ENCODE measurements at regions not wholly inside any gene's neighbourhood (a gene's known extent, or its start where the extent isn't known, plus 50 kb on each side); places are given as distances from the start of the nearest gene placed in this dataset.

DNA sequence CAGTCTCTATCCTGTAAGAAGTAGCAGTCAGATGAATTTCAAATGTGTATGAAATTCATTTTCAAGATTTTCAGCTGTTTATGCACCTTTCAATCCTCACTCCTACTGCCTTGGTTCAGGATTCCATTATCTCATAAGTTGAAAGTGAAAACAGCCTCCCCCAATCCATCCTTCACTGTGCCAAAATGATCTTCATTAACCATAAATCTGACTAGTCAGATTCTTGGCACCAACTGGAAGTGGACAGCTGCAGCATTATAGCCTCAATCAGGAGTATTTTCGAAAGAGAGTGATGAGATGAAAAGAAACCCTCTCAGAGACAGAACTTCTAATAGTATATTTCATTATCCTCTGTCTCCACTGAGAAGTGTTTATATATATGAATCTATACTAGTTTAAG is 365.3 kb upstream of the PDGFD start:
- TF ChIP-seq ZNF404 (tag by site-specific recombination; IDR thresholded peaks at IDR 0.05), result no peak
- TF ChIP-seq, protein P1, sequence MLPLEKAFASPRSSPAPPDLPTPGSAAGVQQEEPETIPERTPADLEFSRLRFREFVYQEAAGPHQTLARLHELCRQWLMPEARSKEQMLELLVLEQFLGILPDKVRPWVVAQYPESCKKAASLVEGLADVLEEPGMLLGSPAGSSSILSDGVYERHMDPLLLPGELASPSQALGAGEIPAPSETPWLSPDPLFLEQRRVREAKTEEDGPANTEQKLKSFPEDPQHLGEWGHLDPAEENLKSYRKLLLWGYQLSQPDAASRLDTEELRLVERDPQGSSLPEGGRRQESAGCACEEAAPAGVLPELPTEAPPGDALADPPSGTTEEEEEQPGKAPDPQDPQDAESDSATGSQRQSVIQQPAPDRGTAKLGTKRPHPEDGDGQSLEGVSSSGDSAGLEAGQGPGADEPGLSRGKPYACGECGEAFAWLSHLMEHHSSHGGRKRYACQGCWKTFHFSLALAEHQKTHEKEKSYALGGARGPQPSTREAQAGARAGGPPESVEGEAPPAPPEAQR (tag by site-specific recombination; IDR thresholded peaks at IDR 0.05), result no peak
- no peak for TF ChIP-seq ZBTB17 (tag by site-specific recombination; IDR thresholded peaks at IDR 0.05)
- TF ChIP-seq ZNF76 (tag by site-specific recombination; IDR thresholded peaks at IDR 0.05; ENCODE audit: borderline replicate concordance, low read depth), result no peak
- TF ChIP-seq, protein P2, sequence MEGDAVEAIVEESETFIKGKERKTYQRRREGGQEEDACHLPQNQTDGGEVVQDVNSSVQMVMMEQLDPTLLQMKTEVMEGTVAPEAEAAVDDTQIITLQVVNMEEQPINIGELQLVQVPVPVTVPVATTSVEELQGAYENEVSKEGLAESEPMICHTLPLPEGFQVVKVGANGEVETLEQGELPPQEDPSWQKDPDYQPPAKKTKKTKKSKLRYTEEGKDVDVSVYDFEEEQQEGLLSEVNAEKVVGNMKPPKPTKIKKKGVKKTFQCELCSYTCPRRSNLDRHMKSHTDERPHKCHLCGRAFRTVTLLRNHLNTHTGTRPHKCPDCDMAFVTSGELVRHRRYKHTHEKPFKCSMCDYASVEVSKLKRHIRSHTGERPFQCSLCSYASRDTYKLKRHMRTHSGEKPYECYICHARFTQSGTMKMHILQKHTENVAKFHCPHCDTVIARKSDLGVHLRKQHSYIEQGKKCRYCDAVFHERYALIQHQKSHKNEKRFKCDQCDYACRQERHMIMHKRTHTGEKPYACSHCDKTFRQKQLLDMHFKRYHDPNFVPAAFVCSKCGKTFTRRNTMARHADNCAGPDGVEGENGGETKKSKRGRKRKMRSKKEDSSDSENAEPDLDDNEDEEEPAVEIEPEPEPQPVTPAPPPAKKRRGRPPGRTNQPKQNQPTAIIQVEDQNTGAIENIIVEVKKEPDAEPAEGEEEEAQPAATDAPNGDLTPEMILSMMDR (tag by site-specific recombination; IDR thresholded peaks at IDR 0.05), result no peak
- no peak for TF ChIP-seq ZNF777 (tag by site-specific recombination; IDR thresholded peaks at IDR 0.05; ENCODE audit: borderline replicate concordance)
- no peak for TF ChIP-seq ZNF174 (tag by site-specific recombination; IDR thresholded peaks at IDR 0.05)
- no peak for TF ChIP-seq ZNF660 (tag by site-specific recombination; IDR thresholded peaks at IDR 0.05)
- TF ChIP-seq, protein P3, sequence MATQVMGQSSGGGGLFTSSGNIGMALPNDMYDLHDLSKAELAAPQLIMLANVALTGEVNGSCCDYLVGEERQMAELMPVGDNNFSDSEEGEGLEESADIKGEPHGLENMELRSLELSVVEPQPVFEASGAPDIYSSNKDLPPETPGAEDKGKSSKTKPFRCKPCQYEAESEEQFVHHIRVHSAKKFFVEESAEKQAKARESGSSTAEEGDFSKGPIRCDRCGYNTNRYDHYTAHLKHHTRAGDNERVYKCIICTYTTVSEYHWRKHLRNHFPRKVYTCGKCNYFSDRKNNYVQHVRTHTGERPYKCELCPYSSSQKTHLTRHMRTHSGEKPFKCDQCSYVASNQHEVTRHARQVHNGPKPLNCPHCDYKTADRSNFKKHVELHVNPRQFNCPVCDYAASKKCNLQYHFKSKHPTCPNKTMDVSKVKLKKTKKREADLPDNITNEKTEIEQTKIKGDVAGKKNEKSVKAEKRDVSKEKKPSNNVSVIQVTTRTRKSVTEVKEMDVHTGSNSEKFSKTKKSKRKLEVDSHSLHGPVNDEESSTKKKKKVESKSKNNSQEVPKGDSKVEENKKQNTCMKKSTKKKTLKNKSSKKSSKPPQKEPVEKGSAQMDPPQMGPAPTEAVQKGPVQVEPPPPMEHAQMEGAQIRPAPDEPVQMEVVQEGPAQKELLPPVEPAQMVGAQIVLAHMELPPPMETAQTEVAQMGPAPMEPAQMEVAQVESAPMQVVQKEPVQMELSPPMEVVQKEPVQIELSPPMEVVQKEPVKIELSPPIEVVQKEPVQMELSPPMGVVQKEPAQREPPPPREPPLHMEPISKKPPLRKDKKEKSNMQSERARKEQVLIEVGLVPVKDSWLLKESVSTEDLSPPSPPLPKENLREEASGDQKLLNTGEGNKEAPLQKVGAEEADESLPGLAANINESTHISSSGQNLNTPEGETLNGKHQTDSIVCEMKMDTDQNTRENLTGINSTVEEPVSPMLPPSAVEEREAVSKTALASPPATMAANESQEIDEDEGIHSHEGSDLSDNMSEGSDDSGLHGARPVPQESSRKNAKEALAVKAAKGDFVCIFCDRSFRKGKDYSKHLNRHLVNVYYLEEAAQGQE (tag by site-specific recombination; IDR thresholded peaks at IDR 0.05), result no peak
- no peak for TF ChIP-seq HOXA7 (CRISPR knock-in tag; IDR thresholded peaks at IDR 0.05; ENCODE audit: borderline replicate concordance)
- no peak for TF ChIP-seq MEIS1 (CRISPR knock-in tag; IDR thresholded peaks at IDR 0.05; ENCODE audit: borderline replicate concordance)

Data from HEK293 (cell line).